Neutrophil (primary cell): ENCODE measurements at regions not wholly inside any gene's neighbourhood (a gene's known extent, or its start where the extent isn't known, plus 50 kb on each side); places are given as distances from the start of the nearest gene placed in this dataset.

Experiments
- H3K27ac ChIP-seq: fragments of 200-600 bp; sonication (generic); 2 replicates; pipeline ENCODE4 v1.5.1; 2016; ENCODE audit warnings: mild to moderate bottlenecking, moderate library complexity
- H3K27me3 ChIP-seq: fragments of 200-600 bp; sonication (generic); 2 replicates; pipeline ENCODE4 v1.6.0; 2016; ENCODE audit warnings: mild to moderate bottlenecking
- H3K36me3 ChIP-seq: fragments of 200-600 bp; sonication (generic); 2 replicates; pipeline ENCODE4 v1.5.1; 2017
- H3K4me1 ChIP-seq, 2 experiments: fragments of 200-600 bp in 1 of 2; sonication (generic) in 1 of 2; 1 replicate in 1 of 2; 2 replicates in 1 of 2; pipeline versions ENCODE4 v1.5.1 to v1.6.1; 2013 to 2016; ENCODE audit warnings: low read depth in 1 of 2, low read length in 1 of 2, mild to moderate bottlenecking in 1 of 2, moderate library complexity in 1 of 2; ENCODE audit not compliant: control insufficient read depth in 1 of 2, insufficient read depth in 1 of 2
- H3K4me3 ChIP-seq, 2 experiments: fragments of 200-600 bp in 1 of 2; sonication (generic) in 1 of 2; 1 replicate in 1 of 2; 2 replicates in 1 of 2; pipeline ENCODE4 v1.5.1; 2013 to 2016; ENCODE audit warnings: low read depth in 1 of 2, low read length in 1 of 2, mild to moderate bottlenecking in 1 of 2, moderate library complexity in 1 of 2
- H3K9me3 ChIP-seq: fragments of 200-600 bp; sonication (generic); 2 replicates; pipeline ENCODE4 v1.5.1; 2016
- TF ChIP-seq, protein P1 (sequence below): fragments of 200-600 bp; sonication (generic); IDR thresholded peaks from 2 replicates; pipeline ENCODE4 v1.5.1; 2016; ENCODE audit warnings: antibody characterized with exemption

DNA sequence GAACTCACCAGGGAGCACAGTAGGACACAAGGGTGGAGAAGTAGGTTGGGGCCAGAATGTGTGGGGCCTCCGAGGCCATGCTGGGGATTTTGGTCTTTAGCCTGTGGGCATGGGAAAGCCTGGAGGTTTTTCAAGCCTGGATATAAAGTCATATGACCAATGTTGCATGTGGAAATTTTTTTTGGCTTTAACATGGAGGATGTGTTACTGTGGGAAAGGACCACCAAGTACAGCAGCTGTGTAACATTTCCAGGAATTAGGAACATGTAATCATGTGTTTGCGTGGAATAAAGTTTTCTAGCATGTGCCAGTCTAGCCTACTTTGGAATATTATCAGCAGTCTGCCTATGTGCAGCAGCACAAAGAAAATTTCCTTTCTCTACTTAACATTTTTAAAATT lies 78.5 kb downstream of the TNFSF18 start:
- H3K9me3 ChIP-seq: no peaks in the 10 kb centered on the region
- H3K27me3 ChIP-seq: no peaks in the 10 kb centered on the region
- no peaks in the 10 kb centered on the region for H3K4me1 ChIP-seq
- TF ChIP-seq, protein P1, sequence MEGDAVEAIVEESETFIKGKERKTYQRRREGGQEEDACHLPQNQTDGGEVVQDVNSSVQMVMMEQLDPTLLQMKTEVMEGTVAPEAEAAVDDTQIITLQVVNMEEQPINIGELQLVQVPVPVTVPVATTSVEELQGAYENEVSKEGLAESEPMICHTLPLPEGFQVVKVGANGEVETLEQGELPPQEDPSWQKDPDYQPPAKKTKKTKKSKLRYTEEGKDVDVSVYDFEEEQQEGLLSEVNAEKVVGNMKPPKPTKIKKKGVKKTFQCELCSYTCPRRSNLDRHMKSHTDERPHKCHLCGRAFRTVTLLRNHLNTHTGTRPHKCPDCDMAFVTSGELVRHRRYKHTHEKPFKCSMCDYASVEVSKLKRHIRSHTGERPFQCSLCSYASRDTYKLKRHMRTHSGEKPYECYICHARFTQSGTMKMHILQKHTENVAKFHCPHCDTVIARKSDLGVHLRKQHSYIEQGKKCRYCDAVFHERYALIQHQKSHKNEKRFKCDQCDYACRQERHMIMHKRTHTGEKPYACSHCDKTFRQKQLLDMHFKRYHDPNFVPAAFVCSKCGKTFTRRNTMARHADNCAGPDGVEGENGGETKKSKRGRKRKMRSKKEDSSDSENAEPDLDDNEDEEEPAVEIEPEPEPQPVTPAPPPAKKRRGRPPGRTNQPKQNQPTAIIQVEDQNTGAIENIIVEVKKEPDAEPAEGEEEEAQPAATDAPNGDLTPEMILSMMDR: no peak
- H3K4me3 ChIP-seq: no peak overlapping the region
- H3K36me3 ChIP-seq: no peaks in the 10 kb centered on the region
- no peak overlapping the region for H3K27ac ChIP-seq

DNA sequence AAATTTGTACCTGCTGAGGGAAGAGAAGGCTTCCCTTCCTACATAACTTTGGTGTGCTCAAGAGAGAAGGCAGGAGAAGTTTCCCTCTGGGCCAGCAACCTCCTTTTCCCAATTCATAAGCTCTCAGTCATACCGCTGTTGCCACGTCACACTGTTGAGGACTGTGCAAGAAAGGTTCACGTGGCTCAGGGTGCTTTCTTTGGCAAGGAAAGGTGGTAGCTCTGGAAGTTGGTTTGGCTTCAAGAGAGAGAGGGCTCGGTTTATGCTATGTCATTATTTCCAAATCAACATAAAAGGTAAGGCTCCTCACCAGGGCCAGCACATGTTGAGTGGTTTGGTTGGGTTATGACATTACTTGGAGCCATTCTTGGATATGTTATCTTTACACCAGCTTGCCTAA lies 77.3 kb downstream of the TNFSF18 start:
- Histone ChIP-seq H3K36me3 (no peaks in the 10 kb centered on the region), H3K27ac (no peak overlapping the region), H3K27me3 (no peaks in the 10 kb centered on the region), H3K9me3 (no peaks in the 10 kb centered on the region), H3K4me1 (no peaks in the 10 kb centered on the region), H3K4me3 (no peak overlapping the region)
- TF ChIP-seq, protein P1: no peak

DNA sequence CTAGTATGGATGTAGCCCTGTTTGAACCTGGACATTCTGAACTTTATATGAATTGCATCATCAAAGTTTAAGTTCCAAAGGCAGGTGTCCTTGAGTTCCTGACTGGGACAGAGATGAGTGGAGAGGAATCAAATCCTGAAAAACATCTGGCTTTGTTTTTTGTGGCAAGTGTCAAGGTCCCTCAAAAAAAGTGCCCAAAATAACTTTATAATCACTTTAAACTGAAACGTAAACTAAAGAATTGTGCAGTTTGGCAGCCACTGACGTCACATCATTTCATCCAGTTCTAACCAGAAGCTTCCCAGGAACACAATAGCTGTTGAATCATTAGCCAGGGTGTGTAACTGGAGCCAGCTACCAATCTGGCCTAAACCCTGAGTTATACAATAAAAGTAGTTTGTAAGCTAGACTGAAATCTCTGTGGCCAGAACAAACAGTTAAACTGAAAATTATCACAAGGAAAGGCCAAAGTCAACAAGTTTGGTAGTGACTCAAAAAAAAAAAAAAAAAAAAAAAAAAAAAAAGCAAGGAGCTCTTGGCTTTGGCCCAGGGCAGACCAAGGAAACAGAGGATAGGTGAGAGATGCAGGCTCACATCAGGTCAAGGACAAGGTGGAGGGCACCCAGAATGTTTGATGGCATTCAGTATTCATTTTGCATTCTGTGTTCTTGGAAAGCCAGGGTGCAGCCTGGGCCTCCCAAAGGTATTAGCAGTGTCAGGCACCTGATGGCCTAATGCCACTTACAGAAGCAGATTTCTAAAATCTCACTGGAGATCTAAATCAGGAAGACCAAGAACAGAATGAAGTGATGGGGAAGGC lies 74.3 kb downstream of the TNFSF18 start:
- Histone ChIP-seq H3K9me3 (no peaks in the 10 kb centered on the region), H3K27ac (no peak overlapping the region), H3K4me3 (no peak overlapping the region), H3K36me3 (no peaks in the 10 kb centered on the region), H3K27me3 (no peaks in the 10 kb centered on the region), H3K4me1 (no peaks in the 10 kb centered on the region)
- TF ChIP-seq, protein P1: no peak

DNA sequence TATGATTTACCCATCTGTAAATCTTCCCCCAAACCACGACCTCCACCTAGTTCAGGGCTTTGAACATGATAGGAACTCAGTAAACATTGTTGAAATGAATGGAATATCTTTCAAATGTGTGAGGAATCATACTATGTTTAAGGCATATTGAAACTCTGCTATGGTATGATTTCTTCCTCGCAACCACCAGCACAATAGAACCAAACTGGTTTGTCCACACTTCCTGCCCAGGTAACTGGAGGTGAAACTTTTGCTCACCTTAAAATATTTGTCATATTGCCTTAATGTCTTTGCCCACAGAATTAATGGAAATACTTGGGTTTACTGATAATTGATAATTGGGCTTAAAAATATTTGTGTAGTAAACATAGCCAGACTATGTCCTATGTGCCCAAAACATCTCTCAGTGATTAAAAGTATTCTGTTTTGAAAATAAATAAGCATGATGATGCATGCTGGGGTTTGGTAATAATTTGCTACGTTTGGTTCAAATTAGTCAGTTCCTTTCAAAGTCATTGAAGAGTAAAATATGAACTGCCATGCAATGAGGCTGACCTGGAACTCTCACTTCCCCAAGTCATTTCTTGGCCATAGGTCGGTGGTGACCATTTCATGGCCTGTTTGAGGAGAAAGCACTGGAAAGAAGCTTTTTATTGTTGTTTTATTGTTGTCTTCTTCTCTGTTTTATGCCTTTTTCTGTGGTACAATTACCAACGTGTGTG lies 73.3 kb downstream of the TNFSF18 start:
- H3K4me3 ChIP-seq: no peak overlapping the region
- H3K4me1 ChIP-seq: no peaks in the 10 kb centered on the region
- no peak overlapping the region for H3K27ac ChIP-seq
- TF ChIP-seq, protein P1: no peak
- H3K36me3 ChIP-seq: no peaks in the 10 kb centered on the region
- no peaks in the 10 kb centered on the region for H3K9me3 ChIP-seq
- H3K27me3 ChIP-seq: no peaks in the 10 kb centered on the region

DNA sequence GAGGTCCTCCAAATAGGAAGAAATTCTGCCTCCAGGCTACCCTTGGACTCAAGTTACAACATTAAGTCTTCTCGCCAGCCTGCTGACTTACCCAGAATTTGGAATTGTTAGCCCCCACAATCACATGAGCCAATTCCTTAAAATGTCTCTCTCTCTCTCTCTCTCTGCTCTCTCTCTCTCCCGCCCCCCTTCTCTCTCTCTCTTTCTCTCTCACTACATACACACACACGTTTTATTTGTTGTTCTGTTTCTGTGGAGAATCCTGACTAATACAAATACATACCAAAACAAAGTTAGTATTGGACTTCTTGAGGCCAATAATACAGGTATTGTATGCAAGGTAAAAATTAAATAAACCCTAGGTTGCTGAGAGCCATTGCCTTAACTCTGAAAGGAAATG lies 72.1 kb downstream of the TNFSF18 start:
- no peaks in the 10 kb centered on the region for H3K27me3 ChIP-seq
- H3K27ac ChIP-seq: no peak overlapping the region
- H3K4me3 ChIP-seq: no peak overlapping the region
- TF ChIP-seq, protein P1: no peak
- no peaks in the 10 kb centered on the region for H3K4me1 ChIP-seq
- no peaks in the 10 kb centered on the region for H3K9me3 ChIP-seq
- H3K36me3 ChIP-seq: no peaks in the 10 kb centered on the region
